ENCODE measurements at regions not wholly inside any gene's neighbourhood (a gene's known extent, or its start where the extent isn't known, plus 50 kb on each side); places are given as distances from the start of the nearest gene placed in this dataset.
"Not testable (repeated sequence)": the region's sequence is repeated elsewhere in the genome, so short reads cannot be mapped to it uniquely, and the experiment has no call there.

DNA sequence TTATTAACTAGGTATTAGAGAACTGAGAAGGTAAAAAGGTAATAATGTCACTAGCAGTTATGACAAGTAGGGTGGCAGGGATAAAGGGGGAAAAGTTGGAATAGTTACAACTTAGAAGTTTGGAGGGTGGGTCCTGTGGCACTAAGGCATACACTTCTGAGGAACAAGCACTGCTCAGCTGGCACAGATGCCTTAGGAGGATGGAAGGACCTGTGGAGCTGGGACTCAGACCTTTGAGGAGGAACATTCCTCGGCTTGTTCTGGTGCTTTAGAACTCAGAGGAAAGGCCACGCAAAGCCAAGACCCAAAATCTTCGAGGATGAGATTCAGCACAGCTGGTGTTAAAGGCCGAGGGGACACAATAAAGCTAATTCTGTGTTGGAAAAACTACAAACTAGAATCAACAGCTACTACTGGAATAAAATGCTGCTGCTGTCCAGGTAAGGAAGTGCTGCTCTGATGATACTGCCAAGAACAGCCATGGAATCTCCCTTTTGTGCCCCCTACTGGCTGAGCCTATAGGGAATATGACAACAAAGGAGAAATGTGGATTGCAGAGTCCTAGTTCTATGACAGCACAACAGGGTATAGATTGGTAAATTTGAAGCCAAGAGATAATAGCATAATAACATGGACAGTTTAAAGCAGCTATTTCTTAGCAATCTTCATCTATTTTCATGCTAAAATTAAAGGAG is 126.7 kb downstream of the SLC25A46 start:
- DNase-seq (ENCODE audit: low read depth), result peak; percentile 55
- no peak overlapping the region for H3K4me3 ChIP-seq (ENCODE audit: low read depth, low read length)

DNA sequence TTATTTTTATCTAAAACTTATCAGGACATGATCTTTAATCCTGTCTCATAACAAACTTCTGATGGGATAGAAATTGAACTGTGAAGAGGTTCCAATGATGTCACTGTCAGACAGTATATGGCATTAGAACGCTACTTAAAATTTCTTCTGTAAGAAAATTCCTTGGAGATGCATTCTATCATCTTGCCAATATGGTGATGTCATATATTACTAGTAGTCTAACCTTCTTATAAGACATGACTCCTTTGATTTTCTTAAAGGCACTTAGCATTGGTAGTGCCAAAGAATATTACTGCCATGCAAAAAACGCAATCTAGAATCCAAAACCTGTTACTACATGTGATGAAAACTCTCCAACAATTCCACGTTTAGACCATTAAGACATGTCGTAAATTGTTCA is 131.1 kb downstream of the SLC25A46 start:
- no peak for DNase-seq (ENCODE audit: low read depth)
- no peak overlapping the region for H3K4me3 ChIP-seq (ENCODE audit: low read depth, low read length)
- TF ChIP-seq, protein P1, sequence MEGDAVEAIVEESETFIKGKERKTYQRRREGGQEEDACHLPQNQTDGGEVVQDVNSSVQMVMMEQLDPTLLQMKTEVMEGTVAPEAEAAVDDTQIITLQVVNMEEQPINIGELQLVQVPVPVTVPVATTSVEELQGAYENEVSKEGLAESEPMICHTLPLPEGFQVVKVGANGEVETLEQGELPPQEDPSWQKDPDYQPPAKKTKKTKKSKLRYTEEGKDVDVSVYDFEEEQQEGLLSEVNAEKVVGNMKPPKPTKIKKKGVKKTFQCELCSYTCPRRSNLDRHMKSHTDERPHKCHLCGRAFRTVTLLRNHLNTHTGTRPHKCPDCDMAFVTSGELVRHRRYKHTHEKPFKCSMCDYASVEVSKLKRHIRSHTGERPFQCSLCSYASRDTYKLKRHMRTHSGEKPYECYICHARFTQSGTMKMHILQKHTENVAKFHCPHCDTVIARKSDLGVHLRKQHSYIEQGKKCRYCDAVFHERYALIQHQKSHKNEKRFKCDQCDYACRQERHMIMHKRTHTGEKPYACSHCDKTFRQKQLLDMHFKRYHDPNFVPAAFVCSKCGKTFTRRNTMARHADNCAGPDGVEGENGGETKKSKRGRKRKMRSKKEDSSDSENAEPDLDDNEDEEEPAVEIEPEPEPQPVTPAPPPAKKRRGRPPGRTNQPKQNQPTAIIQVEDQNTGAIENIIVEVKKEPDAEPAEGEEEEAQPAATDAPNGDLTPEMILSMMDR (IDR thresholded peaks at IDR 0.05; ENCODE audit: insufficient read depth, low read depth, low read length, missing control alignments), result no peak

More for the DNA sequence above, 126.7 kb downstream of the SLC25A46 start:
- TF ChIP-seq, protein P1 (IDR thresholded peaks at IDR 0.05; ENCODE audit: insufficient read depth, low read depth, low read length, missing control alignments), result peak; percentile 59

DNA sequence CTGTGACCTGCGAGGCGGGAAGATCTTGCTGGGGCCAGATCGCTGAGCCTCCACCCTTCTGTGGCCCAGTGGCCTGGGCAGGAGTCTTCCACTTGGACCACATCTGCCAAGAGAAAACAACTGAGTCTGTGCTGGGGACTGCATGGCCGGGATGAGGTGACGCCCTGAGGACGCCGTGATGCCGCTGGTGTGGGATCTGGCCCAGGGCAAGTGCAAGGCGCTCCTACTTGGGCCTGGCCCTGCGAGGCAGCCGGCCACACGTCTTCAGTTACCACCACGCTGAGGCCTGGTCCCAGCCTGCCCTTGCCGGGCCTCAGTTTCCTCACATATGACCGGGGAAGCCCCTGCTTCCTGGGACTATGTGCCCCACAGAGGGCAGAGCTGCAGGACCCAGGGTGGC is 133.4 kb downstream of the SLC25A46 start:
- TF ChIP-seq, protein P1 (IDR thresholded peaks at IDR 0.05; ENCODE audit: insufficient read depth, low read depth, low read length, missing control alignments), result no peak
- no peak overlapping the region for H3K4me3 ChIP-seq (ENCODE audit: low read depth, low read length)

DNA sequence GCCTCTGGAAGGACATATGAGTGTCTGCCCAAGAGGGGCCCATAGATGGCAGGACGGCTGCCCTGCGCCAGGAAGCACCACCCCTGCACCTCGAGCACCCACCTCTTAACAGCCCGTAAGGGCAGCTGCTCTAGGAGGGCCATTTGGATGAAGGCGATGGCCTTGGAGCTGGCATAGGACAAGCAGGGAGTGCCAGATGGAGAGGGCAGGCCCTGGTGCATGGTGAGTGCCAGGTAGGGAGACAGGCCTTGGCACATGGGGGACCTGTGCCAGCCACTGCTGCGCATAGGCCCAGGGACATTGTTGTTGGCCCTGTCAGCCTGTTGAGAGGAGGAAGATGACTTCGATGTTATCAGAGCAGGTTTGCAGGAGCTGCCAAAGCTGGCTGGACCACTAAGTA is 134.2 kb downstream of the SLC25A46 start:
- H3K4me3 ChIP-seq (ENCODE audit: low read depth, low read length), result no peak overlapping the region
- DNase-seq (ENCODE audit: low read depth), result no peak
- TF ChIP-seq, protein P1 (IDR thresholded peaks at IDR 0.05; ENCODE audit: insufficient read depth, low read depth, low read length, missing control alignments), result no peak

More for the DNA sequence above, 133.4 kb downstream of the SLC25A46 start:
- no peak for DNase-seq (ENCODE audit: low read depth)

DNA sequence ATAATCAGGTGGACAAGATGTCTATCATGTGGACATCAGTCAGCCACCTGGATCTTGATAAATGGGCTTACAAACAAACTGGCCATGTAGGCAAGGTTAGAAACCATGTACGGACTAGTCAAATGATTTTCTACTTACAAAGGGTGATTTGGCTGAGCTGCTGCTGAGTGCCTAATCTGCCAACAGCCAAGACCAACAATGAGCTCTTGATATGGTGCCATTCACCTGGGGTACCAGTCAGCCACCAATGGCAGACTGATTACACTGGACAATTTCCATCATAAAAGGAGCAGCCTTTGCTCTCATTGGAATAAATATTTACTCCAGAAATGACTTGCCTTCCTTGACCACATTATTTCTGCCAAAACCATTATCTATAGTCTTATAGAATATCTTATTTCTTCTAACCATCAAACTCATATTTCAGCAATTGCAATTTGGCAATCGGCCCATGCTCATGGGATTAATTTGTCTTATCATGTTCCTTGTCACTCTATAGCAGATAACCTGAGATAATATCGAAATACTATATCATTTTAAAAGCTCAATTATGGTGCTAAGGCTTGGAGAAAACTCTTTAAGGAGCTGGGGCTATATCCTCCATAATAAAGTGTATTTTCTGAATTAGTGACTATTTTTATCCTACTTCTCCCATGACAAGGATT is 135.1 kb downstream of the SLC25A46 start:
- TF ChIP-seq, protein P1 (IDR thresholded peaks at IDR 0.05; ENCODE audit: insufficient read depth, low read depth, low read length, missing control alignments), result no peak
- no peak for DNase-seq (ENCODE audit: low read depth)
- H3K4me3 ChIP-seq (ENCODE audit: low read depth, low read length), result no peak overlapping the region

DNA sequence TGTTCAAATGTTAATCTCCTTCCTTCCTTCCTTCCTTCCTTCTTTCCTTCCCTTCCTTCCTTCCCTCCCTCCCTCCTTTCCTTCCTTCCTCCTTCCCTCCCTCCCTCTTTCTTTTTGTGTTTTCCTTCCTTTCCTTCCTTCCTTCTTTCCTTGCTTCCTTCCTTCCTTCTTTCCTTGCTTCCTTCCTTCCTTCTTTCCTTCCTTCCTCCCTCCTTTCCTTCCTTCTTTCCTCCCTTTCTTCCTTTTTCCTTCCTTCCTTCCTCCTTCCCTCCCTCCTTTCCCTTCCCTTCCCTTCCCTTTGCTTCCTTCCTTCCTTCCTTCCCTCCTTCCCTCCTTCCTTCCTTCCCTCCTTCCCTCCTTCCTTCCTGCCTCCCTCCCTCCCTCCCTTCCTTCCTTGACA is 136.3 kb downstream of the SLC25A46 start:
- not testable (repeated sequence) for H3K4me3 ChIP-seq (ENCODE audit: low read depth, low read length); DNase-seq (ENCODE audit: low read depth)

DNA sequence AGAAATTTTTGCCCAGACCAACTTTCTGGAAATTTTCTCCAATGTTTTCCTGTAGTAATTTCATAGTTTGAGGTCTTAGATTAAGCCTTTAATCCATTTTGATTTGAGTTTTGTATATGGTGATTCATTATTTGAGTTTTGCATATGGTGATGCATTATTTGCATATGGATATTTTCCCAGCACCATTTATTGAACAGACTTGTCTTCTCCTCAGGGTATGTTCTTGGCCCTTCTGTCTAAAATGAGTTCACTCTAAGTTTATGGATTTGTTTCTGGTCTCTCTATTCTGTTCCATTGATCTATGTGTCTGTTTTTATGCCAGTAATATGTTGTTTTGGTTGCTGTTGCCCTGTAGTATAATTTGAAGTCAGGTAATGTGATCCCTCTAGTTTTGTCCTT is 139.3 kb downstream of the SLC25A46 start:
- H3K4me3 ChIP-seq (ENCODE audit: low read depth, low read length), result no peak overlapping the region
- TF ChIP-seq, protein P1 (IDR thresholded peaks at IDR 0.05; ENCODE audit: insufficient read depth, low read depth, low read length, missing control alignments), result no peak
- DNase-seq (ENCODE audit: low read depth), result no peak
